HepG2 (cell line): ENCODE measurements at regions not wholly inside any gene's neighbourhood (a gene's known extent, or its start where the extent isn't known, plus 50 kb on each side); places are given as distances from the start of the nearest gene placed in this dataset.
"Not testable (repeated sequence)": the region's sequence is repeated elsewhere in the genome, so short reads cannot be mapped to it uniquely, and the experiment has no call there.

ENCODE experiments used
- CBX2 ChIP-seq, 2 experiments: fragments of 200-600 bp in 1 of 2; sonication (generic); formaldehyde crosslinking in 1 of 2; IDR thresholded peaks; 2 replicates each; pipeline versions ENCODE4 v1.7.0 to v1.8.1; 2018 to 2022; ENCODE audit warnings: low read depth in 2 of 2, low read length in 1 of 2, mild to moderate bottlenecking in 1 of 2, missing genetic modification reagents in 1 of 2
- CTCF ChIP-seq: sonication (generic); formaldehyde crosslinking; IDR thresholded peaks from 2 replicates; pipeline ENCODE4 v1.5.0; 2020; ENCODE audit warnings: mild to moderate bottlenecking, missing genetic modification reagents, moderate library complexity
- EP300 ChIP-seq, 3 experiments: sonication (generic) in 1 of 3; formaldehyde crosslinking in 1 of 3; IDR thresholded peaks; 2 replicates each; pipeline versions ENCODE4 v1.5.1 to v1.6.1; 2011 to 2020; ENCODE audit warnings: low read depth in 2 of 3, low read length in 2 of 3, borderline replicate concordance in 1 of 3, improper control_type of control experiment in 1 of 3, mild to moderate bottlenecking in 1 of 3, missing genetic modification reagents in 1 of 3, moderate library complexity in 1 of 3
- FOXA1 ChIP-seq, 2 experiments: fragments of 450-650 bp in 1 of 2; sonication (generic) in 1 of 2; formaldehyde crosslinking in 1 of 2; IDR thresholded peaks; 2 replicates each; pipeline versions ENCODE4 v1.4.0 to v1.6.1; 2016 to 2020; ENCODE audit warnings: missing genetic modification reagents in 1 of 2
- HCFC1 ChIP-seq: fragments of 150-350 bp; IDR thresholded peaks from 2 replicates; pipeline ENCODE4 v1.6.1; 2014; ENCODE audit warnings: low read depth, low read length
- KAT7 ChIP-seq: IDR thresholded peaks from 2 replicates; pipeline ENCODE4 v1.6.1; 2018; ENCODE audit warnings: borderline replicate concordance, missing compliant biosample characterization
- MAFF ChIP-seq: IDR thresholded peaks from 2 replicates; pipeline ENCODE4 v1.6.1; 2011; ENCODE audit warnings: low read depth, low read length, improper control_type of control experiment
- RFX5 ChIP-seq: IDR thresholded peaks from 2 replicates; pipeline ENCODE4 v1.6.1; 2011; ENCODE audit warnings: low read depth, low read length, improper control_type of control experiment
- ZBTB7A ChIP-seq: sonication (generic); formaldehyde crosslinking; IDR thresholded peaks from 2 replicates; pipeline ENCODE4 v1.8.0; 2022; ENCODE audit warnings: mild to moderate bottlenecking, missing genetic modification reagents
- ZNF274 ChIP-seq: sonication (generic); formaldehyde crosslinking; IDR thresholded peaks from 2 replicates; pipeline ENCODE4 v1.5.1; 2020; ENCODE audit warnings: mild to moderate bottlenecking, missing genetic modification reagents
- ZNF776 ChIP-seq: sonication (generic); formaldehyde crosslinking; IDR thresholded peaks from 2 replicates; pipeline ENCODE4 v1.4.0; 2020; ENCODE audit warnings: mild to moderate bottlenecking, missing genetic modification reagents

GRCh38 chr21:5042583-5042982 is 5478.8 kb upstream of the TPTE start:
- not testable (repeated sequence) for TF ChIP-seq RFX5; HCFC1; CTCF (CRISPR knock-in tag); KAT7; FOXA1 (IDR thresholded peaks at IDR 0.05); FOXA1 (CRISPR knock-in tag; IDR thresholded peaks at IDR 0.05); ZNF274 (CRISPR knock-in tag); ZBTB7A (CRISPR knock-in tag); MAFF; ZNF776 (CRISPR knock-in tag); EP300 (IDR thresholded peaks at IDR 0.05; ENCODE audit: low read depth in 2 of 2, low read length in 2 of 2); EP300 (CRISPR knock-in tag; IDR thresholded peaks at IDR 0.05; ENCODE audit: borderline replicate concordance); CBX2 (IDR thresholded peaks at IDR 0.05; ENCODE audit: low read depth, low read length); CBX2 (CRISPR knock-in tag; IDR thresholded peaks at IDR 0.05; ENCODE audit: low read depth)
